GM19043 (cell line): ENCODE measurements at regions not wholly inside any gene's neighbourhood (a gene's known extent, or its start where the extent isn't known, plus 50 kb on each side); places are given as distances from the start of the nearest gene placed in this dataset.

Experiments used
- ATAC-seq: cut with Tn5 transposase; IDR thresholded peaks from one replicate; pipeline ENCODE4 v1.9.1; 2021; ENCODE audit warnings: low read depth; ENCODE audit not compliant: unreplicated experiment

- no peak for ATAC-seq
These were observed 295.0 kb upstream of the RTL1 start for GRCh38 chr14:101198398-101199027.

- no peak for ATAC-seq
These were observed 295.7 kb upstream of the RTL1 start for GRCh38 chr14:101199028-101199770.

DNA sequence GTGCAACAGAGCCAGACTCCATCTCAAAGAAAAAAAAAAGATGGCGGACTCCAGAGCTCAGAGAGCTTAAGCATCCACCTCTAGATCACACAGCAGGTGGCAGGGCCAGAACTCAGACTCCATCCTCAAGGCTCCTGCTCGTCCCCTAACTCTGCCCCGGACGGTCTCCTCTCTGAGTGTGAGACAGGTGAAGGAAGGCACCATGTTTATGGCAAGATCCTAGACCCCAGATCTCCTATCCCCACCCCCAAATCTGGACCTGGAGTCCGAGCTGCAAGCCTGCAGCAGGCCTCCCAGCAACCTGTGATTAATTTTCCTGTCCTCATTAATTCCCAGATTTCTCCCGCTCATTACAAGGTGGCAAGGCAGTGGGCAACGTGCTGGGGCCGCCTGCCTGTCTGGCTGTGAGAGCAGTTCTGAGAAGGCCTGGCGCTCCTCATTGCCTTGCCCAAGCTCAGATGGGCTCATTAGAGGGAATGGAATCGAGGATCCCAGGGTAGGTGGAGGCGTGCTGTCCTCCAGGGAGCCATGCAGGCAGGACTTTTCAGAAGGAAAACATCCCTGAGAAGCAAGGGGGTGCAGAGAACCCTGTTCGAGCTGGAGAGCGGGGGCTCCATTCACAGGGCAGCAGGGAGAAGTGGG, 296.6 kb upstream of the RTL1 start:
- ATAC-seq: no peak

DNA sequence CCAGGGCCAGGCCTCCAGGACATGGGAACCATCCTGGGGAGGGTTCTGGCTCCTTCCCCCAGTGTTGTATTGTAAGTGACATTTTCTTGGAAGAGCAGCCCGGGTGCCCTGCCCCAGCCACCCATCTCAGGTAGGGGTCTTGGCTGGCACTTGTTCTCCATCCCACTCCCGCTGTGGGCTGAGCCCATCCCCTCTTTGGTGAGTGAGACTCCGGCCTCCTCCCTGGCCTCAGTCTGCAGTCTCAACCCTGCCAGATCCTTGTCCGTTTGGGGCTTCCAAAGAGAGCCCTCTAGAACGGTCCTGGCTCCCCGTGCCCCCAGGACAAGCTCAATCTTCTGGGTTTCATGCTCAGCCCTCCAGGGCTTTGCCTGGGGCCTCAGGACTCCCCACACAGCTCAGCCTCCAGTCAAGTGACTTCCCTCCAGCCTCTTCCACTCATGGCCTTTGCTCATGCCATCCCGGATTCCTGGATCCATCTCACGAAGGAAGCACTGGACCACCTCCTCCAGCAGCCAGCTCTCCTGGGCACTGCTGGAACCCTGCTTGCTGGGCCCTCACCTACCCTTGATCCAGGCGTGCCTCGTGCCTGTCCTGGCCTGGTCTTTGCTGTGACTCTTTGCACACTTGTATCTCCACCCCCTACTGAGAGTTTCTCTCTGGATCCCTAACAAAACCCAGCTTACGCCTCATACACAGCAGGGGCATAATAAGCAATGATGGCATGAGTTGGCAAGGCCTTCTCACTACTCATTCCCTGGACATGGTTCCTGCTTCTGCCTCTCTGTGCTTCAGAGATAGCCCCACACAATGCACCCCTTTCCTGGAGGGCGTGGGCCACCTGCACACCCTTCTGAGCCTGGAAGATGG, 297.4 kb upstream of the RTL1 start:
- ATAC-seq: no peak

GRCh38 chr14:101201535-101202151, 298.1 kb upstream of the RTL1 start:
- no peak for ATAC-seq

DNA sequence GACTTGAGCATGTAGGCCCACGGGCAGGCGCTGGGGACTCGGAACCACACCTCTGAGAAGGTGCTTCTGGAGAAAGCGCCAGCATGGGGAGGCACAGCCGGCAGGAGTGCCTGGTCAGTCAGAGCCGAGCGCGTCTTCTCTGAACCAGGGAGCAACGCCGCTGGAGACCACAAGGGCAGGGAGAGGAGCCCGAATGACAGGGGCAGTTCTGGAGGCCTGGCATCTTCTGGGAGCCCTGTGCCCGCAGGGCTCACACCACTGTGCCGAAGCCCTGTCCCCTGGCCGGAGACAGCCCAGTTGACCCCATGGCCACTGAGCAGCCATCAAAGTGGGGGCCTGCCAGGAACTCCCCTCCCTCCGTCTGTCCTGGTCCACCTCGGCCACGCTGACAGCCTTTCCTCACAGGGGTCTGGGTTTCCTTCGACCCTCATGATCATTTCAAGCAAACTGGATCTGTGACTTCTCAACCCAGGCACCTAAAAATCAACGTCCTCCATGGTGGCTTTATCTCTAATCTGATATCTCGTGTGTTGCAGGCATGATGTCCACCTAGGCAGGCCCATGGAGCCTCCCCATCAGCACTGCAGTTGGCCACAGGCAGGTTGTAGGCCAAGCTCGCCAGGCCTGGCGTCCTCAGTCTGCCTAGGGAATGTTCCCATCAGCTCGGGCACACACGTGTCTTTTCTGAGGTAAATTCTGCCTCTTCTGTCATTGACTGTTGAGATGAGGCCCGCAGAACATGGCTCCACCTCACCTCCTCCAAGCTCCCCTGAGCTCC, 299.3 kb upstream of the RTL1 start:
- ATAC-seq: no peak

DNA sequence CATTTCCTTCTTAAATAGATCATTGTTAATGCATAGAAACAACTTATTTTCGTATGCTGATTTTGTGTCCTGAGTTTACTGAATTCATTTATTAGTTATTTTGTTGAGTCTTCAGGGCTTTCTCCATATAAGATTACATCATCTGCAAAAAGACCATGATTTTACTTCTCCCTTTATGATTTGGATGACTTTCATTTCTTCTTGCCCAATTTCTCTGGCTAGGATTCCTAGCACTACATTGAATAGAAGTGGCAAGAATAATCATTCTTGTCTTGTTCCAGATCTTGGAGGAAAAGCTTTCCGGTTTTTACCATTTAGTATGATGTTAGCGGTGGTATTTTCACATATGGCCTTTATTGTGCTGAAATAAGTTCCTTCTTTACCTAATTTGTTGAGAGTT, 303.0 kb upstream of the RTL1 start:
- ATAC-seq: no peak

- no peak for ATAC-seq
These were observed 303.5 kb upstream of the RTL1 start for GRCh38 chr14:101207041-101207440.

- ATAC-seq: no peak
These were observed 304.4 kb upstream of the RTL1 start for GRCh38 chr14:101207897-101208296.

- no peak for ATAC-seq
These were observed 306.1 kb upstream of the RTL1 start for GRCh38 chr14:101209594-101209993.

GRCh38 chr14:101215266-101215665, 311.7 kb upstream of the RTL1 start:
- no peak for ATAC-seq

DNA sequence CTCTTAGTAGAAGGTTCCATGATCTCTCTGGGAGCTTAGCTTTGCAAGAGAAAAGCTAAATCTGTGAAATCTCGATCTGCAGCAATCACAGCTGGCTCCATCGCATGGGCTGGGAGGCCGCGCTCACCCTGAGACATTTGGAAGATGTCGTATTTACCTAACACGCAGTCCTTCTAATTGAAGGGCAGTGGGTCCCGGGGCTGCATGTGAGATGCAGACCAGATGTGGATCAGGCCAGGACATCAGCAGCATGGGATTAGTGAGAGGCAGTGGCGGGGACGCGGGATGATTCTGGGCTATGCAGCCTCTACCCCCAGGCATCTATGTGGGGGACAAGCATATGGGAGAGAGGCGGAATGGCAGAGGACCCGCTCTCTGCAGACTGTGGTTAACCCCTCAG, 312.4 kb upstream of the RTL1 start:
- ATAC-seq: no peak

- no peak for ATAC-seq
These were observed 313.0 kb upstream of the RTL1 start for GRCh38 chr14:101216366-101217079.

GRCh38 chr14:101217080-101217463, 313.6 kb upstream of the RTL1 start:
- no peak for ATAC-seq

DNA sequence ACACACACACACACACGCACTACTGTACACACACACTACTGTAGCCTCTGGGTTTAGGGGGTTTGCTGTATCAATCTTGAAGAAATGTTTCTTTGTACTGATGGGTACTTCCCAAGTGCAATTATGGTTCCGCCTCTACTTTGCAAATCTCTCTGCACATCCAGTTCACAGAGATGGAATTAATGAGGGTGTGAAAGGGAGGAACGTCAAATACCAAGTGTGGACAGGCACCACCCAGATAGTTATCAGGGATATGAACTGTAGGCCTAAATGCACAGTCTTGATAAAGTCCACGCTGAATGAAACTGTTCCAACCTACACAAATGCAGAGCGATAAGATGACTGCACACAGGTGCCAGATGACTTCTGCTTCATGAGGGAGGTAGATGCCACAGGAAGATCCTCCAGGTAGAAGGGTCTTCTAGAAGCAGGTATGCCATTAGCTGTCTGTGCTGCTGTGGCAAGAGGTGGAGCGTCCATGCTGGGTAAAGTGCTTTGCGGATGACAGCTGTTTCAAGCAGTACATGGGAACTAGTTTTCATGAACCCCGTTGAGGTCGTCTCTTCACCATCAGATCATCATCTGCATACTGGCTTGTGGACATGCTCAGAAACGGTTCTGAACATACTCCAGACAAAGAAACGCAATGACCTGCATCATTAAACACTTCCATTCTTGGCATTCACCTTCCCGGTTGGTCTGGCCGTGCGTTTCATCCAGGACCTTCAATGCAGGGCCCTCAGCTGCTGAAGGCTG, 314.3 kb upstream of the RTL1 start:
- no peak for ATAC-seq

DNA sequence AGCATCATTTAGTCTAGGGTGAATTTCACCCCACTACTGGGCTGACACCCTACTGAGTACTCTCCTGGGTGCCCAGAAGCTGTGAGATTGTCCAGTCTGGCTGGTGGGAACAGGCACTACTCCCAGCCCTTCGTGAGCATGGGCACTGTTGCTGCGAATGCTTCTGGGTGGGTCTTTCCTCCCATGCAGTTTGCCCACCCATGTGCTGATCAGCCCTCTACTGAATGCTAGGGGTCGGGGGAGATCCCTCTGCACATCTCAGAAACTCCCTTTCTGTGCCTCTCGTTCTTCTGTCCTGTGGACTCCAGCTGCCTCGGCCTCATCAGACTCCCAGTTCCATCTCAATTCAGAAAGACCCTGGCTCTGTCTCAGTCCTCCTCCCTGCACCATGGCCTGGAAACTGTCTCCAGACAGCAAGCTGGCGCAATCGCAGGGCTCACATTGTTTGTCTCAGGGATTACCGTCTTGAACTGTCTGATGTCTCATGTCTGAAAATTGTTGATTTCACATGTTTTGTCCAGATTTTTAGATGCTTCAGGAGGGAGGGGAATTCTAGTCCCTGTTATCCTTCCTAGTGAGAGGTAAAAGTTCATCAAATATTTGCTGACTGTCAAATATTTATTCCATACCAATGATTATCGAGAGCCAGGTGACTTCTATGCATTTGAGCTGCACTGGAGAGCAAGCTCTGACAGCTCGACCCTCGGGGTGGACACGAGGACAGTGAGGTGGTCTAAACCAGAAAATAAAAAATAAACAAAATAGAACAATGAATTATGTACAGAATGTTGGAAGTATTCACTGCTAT, 316.6 kb upstream of the RTL1 start:
- ATAC-seq: no peak

DNA sequence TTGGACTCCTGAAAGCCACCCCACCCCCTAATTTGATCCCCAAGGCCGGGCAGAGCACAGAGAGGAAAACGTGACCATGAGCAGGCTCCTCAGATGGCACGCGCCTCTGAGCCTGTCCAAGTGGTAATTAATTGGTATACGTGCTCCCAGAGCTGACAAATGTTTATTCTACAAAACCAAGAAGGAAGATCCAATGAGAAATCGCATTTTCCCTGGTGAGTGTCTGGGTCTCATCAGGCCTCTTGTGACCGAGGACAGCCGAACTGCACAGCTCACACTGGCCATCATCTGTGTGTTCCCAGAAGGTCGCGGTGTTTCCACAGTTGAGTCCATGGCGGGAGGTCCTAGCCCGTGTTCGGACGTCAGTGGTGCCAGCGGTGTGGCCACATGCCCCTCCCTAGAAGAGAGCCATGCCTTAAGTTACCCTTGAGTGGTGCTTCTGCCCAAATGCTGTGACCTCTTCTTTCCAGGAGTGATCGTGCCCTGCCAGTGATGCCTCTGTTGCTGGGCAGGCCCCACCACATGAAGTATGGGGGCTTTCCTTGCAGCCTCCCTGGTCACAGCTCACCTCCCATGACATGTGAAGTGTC, 317.5 kb upstream of the RTL1 start:
- ATAC-seq: no peak
